Loucy (cell line): ENCODE measurements at regions not wholly inside any gene's neighbourhood (a gene's known extent, or its start where the extent isn't known, plus 50 kb on each side); places are given as distances from the start of the nearest gene placed in this dataset.

Experiments
- H2AFZ ChIP-seq: fragments of 200-600 bp; sonication (generic); 2 replicates; pipeline ENCODE4 v1.6.0; 2016; ENCODE audit warnings: antibody characterized with exemption, mild to moderate bottlenecking, low read length, moderate library complexity
- H3F3A ChIP-seq: fragments of 200-600 bp; 2 replicates; pipeline ENCODE4 v1.6.0; 2016; ENCODE audit warnings: antibody characterized with exemption, low read depth, mild to moderate bottlenecking
- H3K27me3 ChIP-seq: fragments of 200-600 bp; sonication (generic); 2 replicates; pipeline ENCODE4 v1.6.1; 2014; ENCODE audit warnings: low read length, mild to moderate bottlenecking; ENCODE audit not compliant: insufficient read depth, poor library complexity, severe bottlenecking
- H3K36me3 ChIP-seq: fragments of 200-600 bp; sonication (generic); 2 replicates; pipeline ENCODE4 v1.6.1; 2016; ENCODE audit warnings: low read length; ENCODE audit not compliant: insufficient read depth
- H3K4me1 ChIP-seq: fragments of 200-600 bp; sonication (generic); 2 replicates; pipeline ENCODE4 v1.5.1; 2014; ENCODE audit warnings: low read length, mild to moderate bottlenecking; ENCODE audit not compliant: insufficient read depth, poor library complexity, severe bottlenecking
- H3K4me2 ChIP-seq: fragments of 200-600 bp; sonication (generic); 2 replicates; pipeline ENCODE4 v1.6.0; 2014; ENCODE audit warnings: antibody characterized with exemption, low read length, low read depth, mild to moderate bottlenecking; ENCODE audit not compliant: poor library complexity, severe bottlenecking
- H3K4me3 ChIP-seq: fragments of 200-600 bp; sonication (generic); 2 replicates; pipeline ENCODE4 v1.5.1; 2014; ENCODE audit warnings: low read length, mild to moderate bottlenecking, mixed read lengths; ENCODE audit not compliant: poor library complexity, severe bottlenecking
- H3K79me2 ChIP-seq: fragments of 200-600 bp; sonication (generic); 2 replicates; pipeline ENCODE4 v1.6.1; 2014; ENCODE audit warnings: low read length; ENCODE audit not compliant: insufficient read depth
- H3K9ac ChIP-seq: fragments of 200-600 bp; sonication (generic); 2 replicates; pipeline ENCODE4 v1.6.0; 2014; ENCODE audit warnings: mild to moderate bottlenecking, low read depth, low read length, moderate library complexity; ENCODE audit not compliant: poor library complexity, severe bottlenecking
- H3K9me2 ChIP-seq: fragments of 200-600 bp; sonication (generic); replicated peaks from 2 replicates; pipeline ENCODE4 v1.6.1; 2016; ENCODE audit warnings: low read depth, low read length, mixed read lengths
- H3K9me3 ChIP-seq: fragments of 200-600 bp; sonication (generic); 2 replicates; pipeline ENCODE4 v1.6.1; 2014; ENCODE audit warnings: mild to moderate bottlenecking, antibody characterized with exemption, low read length, low read depth; ENCODE audit not compliant: insufficient read depth
- H4K20me1 ChIP-seq: fragments of 200-600 bp; sonication (generic); 2 replicates; pipeline ENCODE4 v1.6.0; 2014; ENCODE audit warnings: antibody characterized with exemption, low read length, mild to moderate bottlenecking; ENCODE audit not compliant: insufficient read depth, poor library complexity, severe bottlenecking
- CTCF ChIP-seq: fragments of 200-600 bp; sonication (generic); conservative IDR thresholded peaks from 2 replicates; pipeline ENCODE4 v1.5.1; 2014; ENCODE audit warnings: mild to moderate bottlenecking, antibody characterized with exemption, low read length
- EZH2phosphoT487 ChIP-seq: fragments of 200-600 bp; IDR thresholded peaks from 2 replicates; pipeline ENCODE4 v1.6.1; 2018; ENCODE audit warnings: antibody characterized with exemption, mild to moderate bottlenecking, moderate library complexity, borderline replicate concordance

- H2AFZ ChIP-seq = no peak overlapping the region
- no peaks in the 10 kb centered on the region for H3K4me1 ChIP-seq
- no peaks in the 10 kb centered on the region for H4K20me1 ChIP-seq
- no peaks in the 10 kb centered on the region for H3F3A ChIP-seq
- no peak overlapping the region for H3K9ac ChIP-seq
- no peaks in the 10 kb centered on the region for H3K79me2 ChIP-seq
- H3K36me3 ChIP-seq = no peaks in the 10 kb centered on the region
- no peaks in the 10 kb centered on the region for H3K27me3 ChIP-seq
- no peaks in the 10 kb centered on the region for H3K9me3 ChIP-seq
- no peak overlapping the region for H3K4me2 ChIP-seq
- no peak for TF ChIP-seq EZH2phosphoT487
- TF ChIP-seq CTCF = no peak
- no peak overlapping the region for H3K4me3 ChIP-seq
- H3K9me2 ChIP-seq = no peaks in the 10 kb centered on the region
Measured at GRCh38 chr3:3603351-3603750, 195.9 kb upstream of the LRRN1 start.

- H3K27me3 ChIP-seq = no peaks in the 10 kb centered on the region
- H3K36me3 ChIP-seq = no peaks in the 10 kb centered on the region
- H3K4me3 ChIP-seq = no peak overlapping the region
- H4K20me1 ChIP-seq = no peaks in the 10 kb centered on the region
- no peaks in the 10 kb centered on the region for H3K9me3 ChIP-seq
- no peak overlapping the region for H3K4me2 ChIP-seq
- H3F3A ChIP-seq = no peaks in the 10 kb centered on the region
- no peak overlapping the region for H2AFZ ChIP-seq
- no peaks in the 10 kb centered on the region for H3K79me2 ChIP-seq
- H3K4me1 ChIP-seq = no peaks in the 10 kb centered on the region
- H3K9ac ChIP-seq = no peak overlapping the region
- H3K9me2 ChIP-seq = no peaks in the 10 kb centered on the region
- TF ChIP-seq CTCF (no peak), EZH2phosphoT487 (no peak)
Measured at GRCh38 chr3:3600665-3601340, 198.4 kb upstream of the LRRN1 start.

- H3F3A ChIP-seq = no peaks in the 10 kb centered on the region
- TF ChIP-seq CTCF = no peak
- TF ChIP-seq EZH2phosphoT487 = no peak
- H3K27me3 ChIP-seq = no peaks in the 10 kb centered on the region
- no peaks in the 10 kb centered on the region for H3K9me2 ChIP-seq
- H3K4me1 ChIP-seq = no peaks in the 10 kb centered on the region
- H2AFZ ChIP-seq = no peak overlapping the region
- H3K36me3 ChIP-seq = no peaks in the 10 kb centered on the region
- H3K79me2 ChIP-seq = no peaks in the 10 kb centered on the region
- no peak overlapping the region for H3K4me2 ChIP-seq
- no peaks in the 10 kb centered on the region for H3K9me3 ChIP-seq
- no peak overlapping the region for H3K9ac ChIP-seq
- H4K20me1 ChIP-seq = no peaks in the 10 kb centered on the region
- no peak overlapping the region for H3K4me3 ChIP-seq
Measured at GRCh38 chr3:3599016-3599415, 200.2 kb upstream of the LRRN1 start.
